ENCODE measurements at regions not wholly inside any gene's neighbourhood (a gene's known extent, or its start where the extent isn't known, plus 50 kb on each side); places are given as distances from the start of the nearest gene placed in this dataset.

GRCh38 chr1:82499022-82499421 is 698.3 kb downstream of the ADGRL2 start:
- TF ChIP-seq CTCF (IDR thresholded peaks at IDR 0.05; ENCODE audit: low read depth, low read length, poor library complexity, severe bottlenecking) (no peak), EZH2phosphoT487 (IDR thresholded peaks at IDR 0.05; ENCODE audit: borderline replicate concordance, low read length) (no peak)
